Lung (tissue), 11 donors: ENCODE measurements at regions not wholly inside any gene's neighbourhood (a gene's known extent, or its start where the extent isn't known, plus 50 kb on each side); places are given as distances from the start of the nearest gene placed in this dataset.

Source experiments
- ATAC-seq: fragments of 200-7000 bp; cut with Tn5 transposase; one replicate; pipeline ENCODE4 v1.9.1; 2020; ENCODE audit warnings: moderate number of reproducible peaks; ENCODE audit not compliant: insufficient read depth, low FRiP score
- DNase-seq, 3 donors: peaks; one replicate each; pipeline ENCODE4 v3.0.0-alpha.2; 2013 to 2017
- H3K27ac ChIP-seq, 2 donors: one replicate each; pipeline ENCODE4 v1.5.1; 2013; ENCODE audit warnings: mild to moderate bottlenecking in 2 of 2, moderate library complexity in 2 of 2, control low read depth in 1 of 2, inconsistent platforms in 1 of 2, low read depth in 1 of 2, low read length in 1 of 2
- H3K27me3 ChIP-seq, 3 donors: one replicate each; pipeline ENCODE4 v1.5.1; 2013; ENCODE audit warnings: low read length in 2 of 3; ENCODE audit not compliant: control insufficient read depth in 3 of 3, insufficient read depth in 3 of 3
- H3K36me3 ChIP-seq, 4 donors: one replicate each; pipeline ENCODE4 v1.5.1; 2013; ENCODE audit warnings: low read length in 4 of 4, mild to moderate bottlenecking in 1 of 4, moderate library complexity in 1 of 4; ENCODE audit not compliant: control insufficient read depth in 4 of 4, insufficient read depth in 4 of 4
- H3K4me1 ChIP-seq, 5 donors: one replicate each; pipeline ENCODE4 v1.5.1; 2013; ENCODE audit warnings: low read length in 5 of 5, mild to moderate bottlenecking in 2 of 5, moderate library complexity in 1 of 5; ENCODE audit not compliant: control insufficient read depth in 5 of 5, insufficient read depth in 5 of 5
- H3K4me3 ChIP-seq: one replicate; pipeline ENCODE4 v1.5.1; 2013; ENCODE audit warnings: mild to moderate bottlenecking, control low read depth, moderate library complexity
- H3K9ac ChIP-seq, 2 donors: one replicate each; pipeline ENCODE4 v1.5.1; 2013; ENCODE audit warnings: low read length in 2 of 2, control low read depth in 1 of 2; ENCODE audit not compliant: insufficient read depth in 1 of 2
- H3K9me3 ChIP-seq, 4 donors: one replicate each; pipeline ENCODE4 v1.5.1; 2013; ENCODE audit warnings: low read length in 3 of 4, mild to moderate bottlenecking in 1 of 4, moderate library complexity in 1 of 4; ENCODE audit not compliant: control insufficient read depth in 4 of 4, insufficient read depth in 3 of 4
- CTCF ChIP-seq: IDR thresholded peaks from 2 replicates; pipeline ENCODE4 v1.5.1; 2012; ENCODE audit warnings: mild to moderate bottlenecking; ENCODE audit errors: control extremely low read depth, extremely low read depth
- WGBS, 2 donors: extraction: QIAGEN DNeasy Blood & Tissue Kit; methylation state at CpG; one replicate each; pipeline ENCODE4 v1.1.7; 2013; 5-methylcytosine and 5-hydroxymethylcytosine counted together
- donor health status: control.
- donor health status: control.
- donor health status: Bipolar disorder and iron deficiency.
- donor health status: healthy.
- donor health status: DM: yes; HTN: yes; CAD: no.

DNA sequence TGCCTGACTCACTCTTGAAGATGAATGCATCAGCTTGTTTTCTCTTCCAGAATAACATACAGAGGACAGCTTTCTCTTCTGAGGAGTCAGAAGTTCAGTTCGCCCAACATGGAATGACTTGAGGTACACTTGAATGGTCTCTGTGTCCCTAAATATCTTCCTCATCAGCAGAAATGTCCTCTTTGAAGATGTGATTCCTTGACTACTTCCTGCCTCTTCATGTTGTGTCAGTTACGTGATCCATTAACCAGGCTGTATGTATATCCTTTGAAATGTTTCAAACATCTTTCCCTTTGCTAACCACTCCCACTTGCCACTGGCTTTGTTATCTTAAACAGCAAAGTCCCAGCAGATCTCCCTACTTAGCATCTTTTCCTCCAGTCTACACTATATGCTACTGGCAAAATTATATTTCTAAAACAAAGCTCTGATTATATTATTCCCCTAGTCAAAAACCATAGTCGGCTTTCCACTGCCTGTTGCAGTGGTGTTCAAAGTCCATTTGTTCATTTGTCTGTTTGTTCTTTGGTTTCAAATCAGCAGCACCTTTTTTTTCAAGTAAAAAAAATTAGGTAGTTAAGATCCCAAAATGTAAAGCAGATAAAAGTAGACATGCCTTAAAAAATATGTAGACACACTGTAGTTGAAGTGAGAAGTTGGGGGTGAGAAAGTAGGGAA, 82.1 kb upstream of the PAK3 start:
- Histone ChIP-seq H3K36me3 (no peaks in the 10 kb centered on the region), H3K27ac (no peak overlapping the region), H3K9ac (no peak overlapping the region), H3K4me3 (no peak overlapping the region), H3K4me1 (peaks cover 0 to 1% (median 0%) of the 10 kb centered on the region in 5 donors), H3K9me3 (no peaks in the 10 kb centered on the region), H3K27me3 (peaks cover 0 to 58% (median 16%) of the 10 kb centered on the region in 3 donors)
- WGBS, 2 donors = 70 to 84% methylated on average over 3 of the region's 3 CpGs
- no peak for ATAC-seq
- DNase-seq = no peak
- no peak for TF ChIP-seq CTCF

DNA sequence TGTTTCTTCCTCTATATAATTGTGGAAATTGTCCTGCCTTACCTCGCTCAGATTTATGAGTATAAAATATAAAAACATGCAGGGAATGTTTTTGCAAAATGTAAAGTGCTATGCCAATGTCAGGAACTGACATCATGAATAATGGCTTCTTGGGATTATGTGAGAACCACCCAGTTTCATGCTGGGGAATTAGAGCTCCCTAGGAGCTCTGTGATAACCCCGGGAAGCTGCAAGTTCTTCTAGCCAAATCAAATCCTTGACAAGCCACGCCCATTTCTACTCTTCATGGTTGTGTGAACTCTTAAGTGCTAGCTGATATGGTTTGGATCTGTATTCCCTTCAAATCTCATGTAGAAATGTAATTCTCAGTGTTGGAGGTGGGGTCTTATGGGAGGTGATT, 85.9 kb upstream of the PAK3 start:
- Histone ChIP-seq H3K4me1 (peaks cover 0 to 1% (median 0%) of the 10 kb centered on the region in 5 donors), H3K9me3 (no peaks in the 10 kb centered on the region), H3K4me3 (no peak overlapping the region), H3K9ac (no peak overlapping the region), H3K27ac (no peak overlapping the region), H3K27me3 (peaks cover 0 to 68% (median 17%) of the 10 kb centered on the region in 3 donors), H3K36me3 (no peaks in the 10 kb centered on the region)
- WGBS, 2 donors = 38 to 45% methylated on average over 3 of the region's 3 CpGs
- ATAC-seq (no peak), DNase-seq (no peak)
- TF ChIP-seq CTCF = no peak

- peaks cover 0 to 75% (median 18%) of the 10 kb centered on the region in 3 donors for H3K27me3 ChIP-seq
- no peak overlapping the region for H3K27ac ChIP-seq
- H3K4me3 ChIP-seq = no peak overlapping the region
- TF ChIP-seq CTCF = no peak
- DNase-seq (no peak), ATAC-seq (no peak)
- H3K36me3 ChIP-seq = no peaks in the 10 kb centered on the region
- no peak overlapping the region for H3K9ac ChIP-seq
- 31 to 52% methylated on average over 3 of the region's 3 CpGs for WGBS, 2 donors
- peaks cover 0 to under 1% (median 0%) of the 10 kb centered on the region in 5 donors for H3K4me1 ChIP-seq
- H3K9me3 ChIP-seq = no peaks in the 10 kb centered on the region
These were observed 86.7 kb upstream of the PAK3 start for GRCh38 chrX:111009256-111009655.

- peaks cover 0 to 72% (median 21%) of the 10 kb centered on the region in 3 donors for H3K27me3 ChIP-seq
- H3K4me3 ChIP-seq = no peak overlapping the region
- DNase-seq = no peak
- H3K9ac ChIP-seq = no peak overlapping the region
- H3K9me3 ChIP-seq = no peaks in the 10 kb centered on the region
- no peaks in the 10 kb centered on the region for H3K36me3 ChIP-seq
- no peak for TF ChIP-seq CTCF
- ATAC-seq = no peak
- WGBS, 2 donors = 51 to 81% methylated on average over 2 of the region's 2 CpGs
- H3K27ac ChIP-seq = no peak overlapping the region
- no peaks in the 10 kb centered on the region for H3K4me1 ChIP-seq
These were observed 87.9 kb upstream of the PAK3 start for GRCh38 chrX:111008126-111008525.
